Pancreas (tissue), 10 donors: ENCODE measurements at regions not wholly inside any gene's neighbourhood (a gene's known extent, or its start where the extent isn't known, plus 50 kb on each side); places are given as distances from the start of the nearest gene placed in this dataset.

ENCODE experiments used
- ATAC-seq, 4 donors: fragments of 200-7000 bp; cut with Tn5 transposase; one replicate each; pipeline versions ENCODE4 v1.8.0 to v1.9.1; 2020; ENCODE audit warnings: mild to moderate bottlenecking in 4 of 4, moderate library complexity in 4 of 4
- DNase-seq, 6 donors: peaks; one replicate each; pipeline ENCODE4 v3.0.0-alpha.2; 2020
- FAIRE-seq: peaks from 2 replicates; lab custom pipeline; 2012; peaks lifted over from hg19 to GRCh38; lab: Jason Lieb, UNC
- H3K27ac ChIP-seq, 4 donors: fragments of 200-600 bp; sonication (generic); 1 replicate in 3 of 4; 2 replicates in 1 of 4; pipeline versions ENCODE4 v1.5.0 to v1.8.0; 2020
- H3K27me3 ChIP-seq, 4 donors: fragments of 200-600 bp; one replicate each; pipeline ENCODE4 v1.8.0; 2021
- H3K36me3 ChIP-seq, 3 donors: fragments of 200-600 bp; sonication (generic) in 1 of 3; one replicate each; pipeline versions ENCODE4 v1.5.0 to v1.8.0; 2020 to 2021
- H3K4me1 ChIP-seq, 3 donors: fragments of 200-600 bp; one replicate each; pipeline ENCODE4 v1.8.0; 2021
- H3K4me3 ChIP-seq, 4 donors: fragments of 200-600 bp; sonication (generic) in 2 of 4; one replicate each; pipeline versions ENCODE4 v1.5.0 to v1.8.0; 2020 to 2021
- H3K9me3 ChIP-seq, 4 donors: fragments of 200-600 bp; one replicate each; pipeline ENCODE4 v1.8.0; 2021
- CTCF ChIP-seq, 4 donors: fragments of 200-600 bp; sonication (generic) in 3 of 4; IDR thresholded peaks; one replicate each; pipeline versions ENCODE4 v1.5.0 to v1.8.0; 2021; ENCODE audit warnings: antibody characterized with exemption in 4 of 4
- WGBS, 2 donors: extraction: QIAGEN DNeasy Blood & Tissue Kit; methylation state at CpG; one replicate each; pipeline ENCODE4 v1.1.7; 2013; 5-methylcytosine and 5-hydroxymethylcytosine counted together
- intact Hi-C, 3 donors: fragments of 100-400 bp; cut with DNase I; formaldehyde crosslinking; loops; one replicate each; pipeline versions ENCODE4 v1.11.1 to v1.14.2; 2022
- donor health status: healthy with polysubstance abuse.
- donor health status: DM: no; HTN: no; CAD: no; lungs with moderate emphysema.
- donor health status: DM: no; HTN: no; CAD: no.
- donor health status: control.
- donor health status: control.
- donor health status: Bipolar disorder and iron deficiency.
- donor health status: DM: yes; HTN: yes; CAD: no.
- donor health status: DM: no; HTN: no; CAD: no.
- donor health status: DM: no; HTN: no; CAD: no.
- donor health status: DM: yes; HTN: yes; CAD: no.

GRCh38 chr11:25961539-25961938 is 370.4 kb upstream of the ANO3 start:
- FAIRE-seq (no peak), DNase-seq (no peak)

GRCh38 chr11:25970726-25971508 is 361.0 kb upstream of the ANO3 start:
- intact Hi-C loops = no loop called here
- ATAC-seq (no peak), DNase-seq (no peak), FAIRE-seq (no peak)
- Histone ChIP-seq H3K4me1 (no peaks in the 10 kb centered on the region), H3K9me3 (no peaks in the 10 kb centered on the region), H3K27me3 (no peaks in the 10 kb centered on the region), H3K4me3 (no peak overlapping the region), H3K36me3 (no peaks in the 10 kb centered on the region), H3K27ac (no peak overlapping the region)
- 61 to 71% methylated on average over 2 of the region's 2 CpGs for WGBS, 2 donors
- no peak for TF ChIP-seq CTCF (IDR thresholded peaks at IDR 0.05)

More at GRCh38 chr11:25961539-25961938, 370.4 kb upstream of the ANO3 start:
- WGBS, 2 donors = 48 to 53% methylated on average over 4 of the region's 4 CpGs
- TF ChIP-seq CTCF (IDR thresholded peaks at IDR 0.05) = no peak
- Histone ChIP-seq H3K9me3 (no peaks in the 10 kb centered on the region), H3K4me1 (no peaks in the 10 kb centered on the region), H3K4me3 (no peak overlapping the region), H3K27me3 (no peaks in the 10 kb centered on the region), H3K27ac (no peak overlapping the region), H3K36me3 (no peaks in the 10 kb centered on the region)
- intact Hi-C loops = no loop called here
- ATAC-seq = no peak

GRCh38 chr11:25980091-25980490 is 351.8 kb upstream of the ANO3 start:
- TF ChIP-seq CTCF (IDR thresholded peaks at IDR 0.05) = no peak
- Histone ChIP-seq H3K36me3 (no peaks in the 10 kb centered on the region), H3K27me3 (no peaks in the 10 kb centered on the region), H3K9me3 (no peaks in the 10 kb centered on the region), H3K4me1 (no peaks in the 10 kb centered on the region), H3K4me3 (no peak overlapping the region), H3K27ac (no peak overlapping the region)
- no peak for ATAC-seq
- intact Hi-C loops = loop anchor here in 1 of 3 donors (5.0 to 10.0 kb wide), 2 partner anchors 247 to 295 kb away; no protein-coding TSS in a partner anchor
- no peak for DNase-seq
- no peak for FAIRE-seq
- WGBS, 2 donors = 32 to 39% methylated on average over 4 of the region's 4 CpGs

- H3K4me1 ChIP-seq = no peaks in the 10 kb centered on the region
- peak in 1 of 6 donors; percentile 25 for DNase-seq
- no peak overlapping the region for H3K4me3 ChIP-seq
- peak; percentile 64 for FAIRE-seq
- no peaks in the 10 kb centered on the region for H3K36me3 ChIP-seq
- H3K27me3 ChIP-seq = no peaks in the 10 kb centered on the region
- TF ChIP-seq CTCF (IDR thresholded peaks at IDR 0.05) = peak in 3 of 4 donors; percentile 26 to 42 (median 39)
- H3K9me3 ChIP-seq = no peaks in the 10 kb centered on the region
- intact Hi-C loops = loop anchor here in 1 of 3 donors (5.0 to 10.0 kb wide), 2 partner anchors 245 to 293 kb away; no protein-coding TSS in a partner anchor
- ATAC-seq = peak; percentile 64 to 91 (median 86)
- no peak overlapping the region for H3K27ac ChIP-seq
- WGBS, 2 donors = 0 to 3% methylated on average over 4 of the region's 4 CpGs
These were observed 349.9 kb upstream of the ANO3 start for GRCh38 chr11:25981998-25982397.

- no peak for ATAC-seq
- Histone ChIP-seq H3K27me3 (no peaks in the 10 kb centered on the region), H3K27ac (no peak overlapping the region), H3K4me3 (no peak overlapping the region), H3K36me3 (no peaks in the 10 kb centered on the region), H3K9me3 (no peaks in the 10 kb centered on the region), H3K4me1 (no peaks in the 10 kb centered on the region)
- DNase-seq = no peak
- FAIRE-seq = no peak
- TF ChIP-seq CTCF (IDR thresholded peaks at IDR 0.05) = no peak
- intact Hi-C loops = loop anchor here in 1 of 3 donors (5.0 to 10.0 kb wide), 2 partner anchors 244 to 292 kb away; no protein-coding TSS in a partner anchor
- 74 to 88% methylated on average over 3 of the region's 3 CpGs for WGBS, 2 donors
These were observed 348.6 kb upstream of the ANO3 start for GRCh38 chr11:25983280-25983679.
